ENCODE measurements at regions not wholly inside any gene's neighbourhood (a gene's known extent, or its start where the extent isn't known, plus 50 kb on each side); places are given as distances from the start of the nearest gene placed in this dataset.

- no peak for DNase-seq (ENCODE audit: low read depth)
- no peak overlapping the region for H3K4me3 ChIP-seq (ENCODE audit: low read depth, low read length)
- TF ChIP-seq CTCF (IDR thresholded peaks at IDR 0.05; ENCODE audit: low read depth, low read length): no peak
- no peak for TF ChIP-seq MYC (IDR thresholded peaks at IDR 0.05; ENCODE audit: low read depth, low read length)
- TF ChIP-seq MAX (IDR thresholded peaks at IDR 0.05; ENCODE audit: low read depth, low read length): no peak
- no peak for TF ChIP-seq POLR2A (IDR thresholded peaks at IDR 0.05; ENCODE audit: extremely low read depth, insufficient read length)
Measured at GRCh38 chr20:48470141-48470540, 357.7 kb downstream of the PREX1 start.

GRCh38 chr20:48469026-48469425 is 358.8 kb downstream of the PREX1 start:
- DNase-seq (ENCODE audit: low read depth): no peak
- no peak overlapping the region for H3K4me3 ChIP-seq (ENCODE audit: low read depth, low read length)
- no peak for TF ChIP-seq POLR2A (IDR thresholded peaks at IDR 0.05; ENCODE audit: extremely low read depth, insufficient read length)
- no peak for TF ChIP-seq MYC (IDR thresholded peaks at IDR 0.05; ENCODE audit: low read depth, low read length)
- TF ChIP-seq CTCF (IDR thresholded peaks at IDR 0.05; ENCODE audit: low read depth, low read length): no peak
- TF ChIP-seq MAX (IDR thresholded peaks at IDR 0.05; ENCODE audit: low read depth, low read length): no peak

GRCh38 chr20:48468571-48468970 is 359.2 kb downstream of the PREX1 start:
- H3K4me3 ChIP-seq (ENCODE audit: low read depth, low read length): no peak overlapping the region
- DNase-seq (ENCODE audit: low read depth): no peak
- TF ChIP-seq CTCF (IDR thresholded peaks at IDR 0.05; ENCODE audit: low read depth, low read length) (no peak), MYC (IDR thresholded peaks at IDR 0.05; ENCODE audit: low read depth, low read length) (no peak), MAX (IDR thresholded peaks at IDR 0.05; ENCODE audit: low read depth, low read length) (no peak), POLR2A (IDR thresholded peaks at IDR 0.05; ENCODE audit: extremely low read depth, insufficient read length) (no peak)

- no peak overlapping the region for H3K4me3 ChIP-seq (ENCODE audit: low read depth, low read length)
- TF ChIP-seq MYC (IDR thresholded peaks at IDR 0.05; ENCODE audit: low read depth, low read length): no peak
- TF ChIP-seq MAX (IDR thresholded peaks at IDR 0.05; ENCODE audit: low read depth, low read length): peak; percentile 49; the same call in 1 of the 2 replicates
- peak; percentile 53 for DNase-seq (ENCODE audit: low read depth)
Measured at GRCh38 chr20:48467622-48468021, 360.2 kb downstream of the PREX1 start.

GRCh38 chr20:48465271-48465670 is 362.5 kb downstream of the PREX1 start:
- H3K4me3 ChIP-seq (ENCODE audit: low read depth, low read length): no peak overlapping the region
- TF ChIP-seq POLR2A (IDR thresholded peaks at IDR 0.05; ENCODE audit: extremely low read depth, insufficient read length) (no peak), MAX (IDR thresholded peaks at IDR 0.05; ENCODE audit: low read depth, low read length) (no peak), MYC (IDR thresholded peaks at IDR 0.05; ENCODE audit: low read depth, low read length) (no peak), CTCF (IDR thresholded peaks at IDR 0.05; ENCODE audit: low read depth, low read length) (no peak)
- no peak for DNase-seq (ENCODE audit: low read depth)

- DNase-seq (ENCODE audit: low read depth): no peak
- TF ChIP-seq CTCF (IDR thresholded peaks at IDR 0.05; ENCODE audit: low read depth, low read length): no peak
- no peak for TF ChIP-seq MAX (IDR thresholded peaks at IDR 0.05; ENCODE audit: low read depth, low read length)
- TF ChIP-seq POLR2A (IDR thresholded peaks at IDR 0.05; ENCODE audit: extremely low read depth, insufficient read length): no peak
- no peak for TF ChIP-seq MYC (IDR thresholded peaks at IDR 0.05; ENCODE audit: low read depth, low read length)
Measured at GRCh38 chr20:48463916-48464315, 363.9 kb downstream of the PREX1 start.

More at GRCh38 chr20:48463916-48464315, 363.9 kb downstream of the PREX1 start:
- no peak overlapping the region for H3K4me3 ChIP-seq (ENCODE audit: low read depth, low read length)
